MCF 10A (cell line): ENCODE measurements at regions not wholly inside any gene's neighbourhood (a gene's known extent, or its start where the extent isn't known, plus 50 kb on each side); places are given as distances from the start of the nearest gene placed in this dataset.

Experiments
- BruUV-seq: library from RNA; stranded (reverse); fragments of 400-500 nt; replicated peaks from 2 replicates; lab custom pipeline; 2021; lab: Mats Ljungman, UMichigan
- CTCF ChIA-PET: fragments of 300-600 bp; sonication (Branson Sonifier 250); formaldehyde crosslinking; extraction: SDS; loops from one replicate; lab custom pipeline; 2021; ENCODE audit warnings: antibody characterized with exemption, inconsistent platforms; lab: Yijun Ruan, JAX
- POLR2A ChIA-PET: fragments of 300-600, 350-650 bp; sonication (Branson Sonifier 250); formaldehyde crosslinking; extraction: SDS; loops from one replicate; lab custom pipeline; 2020; ENCODE audit warnings: antibody characterized with exemption, inconsistent platforms; lab: Yijun Ruan, JAX
- DNase-seq: peaks from one replicate; pipeline ENCODE4 v3.0.0-alpha.2; 2018; ENCODE audit not compliant: unreplicated experiment
- H3K27ac Mint-ChIP-seq: one replicate; pipeline ENCODE4 v1.8.0; 2022; ENCODE audit warnings: mild to moderate bottlenecking, low read depth, mixed read lengths; ENCODE audit not compliant: unreplicated experiment
- H3K27me3 Mint-ChIP-seq: one replicate; pipeline ENCODE4 v1.8.0; 2022; ENCODE audit warnings: mixed read lengths; ENCODE audit not compliant: insufficient read depth, unreplicated experiment
- H3K36me3 Mint-ChIP-seq: one replicate; pipeline ENCODE4 v1.8.0; 2022; ENCODE audit warnings: mild to moderate bottlenecking, moderate library complexity, mixed read lengths; ENCODE audit not compliant: insufficient read depth, unreplicated experiment
- H3K4me1 Mint-ChIP-seq: one replicate; pipeline ENCODE4 v1.8.0; 2022; ENCODE audit warnings: mixed read lengths; ENCODE audit not compliant: insufficient read depth, unreplicated experiment
- H3K4me3 Mint-ChIP-seq: one replicate; pipeline ENCODE4 v1.8.0; 2022; ENCODE audit warnings: mild to moderate bottlenecking, moderate library complexity, mixed read lengths; ENCODE audit not compliant: unreplicated experiment
- H3K9me3 Mint-ChIP-seq: one replicate; pipeline ENCODE4 v1.8.0; 2022; ENCODE audit warnings: mixed read lengths; ENCODE audit not compliant: unreplicated experiment
- intact Hi-C: fragments of 100-400 bp; cut with micrococcal nuclease; formaldehyde crosslinking; loops from 2 replicates; pipeline ENCODE4 v1.14.1; 2022
- TF ChIP-seq, protein P1 (sequence below): fragments of 200-600 bp; IDR thresholded peaks from one replicate; pipeline ENCODE4 v1.8.0; 2022; ENCODE audit warnings: antibody characterized with exemption, mild to moderate bottlenecking; ENCODE audit not compliant: unreplicated experiment

DNA sequence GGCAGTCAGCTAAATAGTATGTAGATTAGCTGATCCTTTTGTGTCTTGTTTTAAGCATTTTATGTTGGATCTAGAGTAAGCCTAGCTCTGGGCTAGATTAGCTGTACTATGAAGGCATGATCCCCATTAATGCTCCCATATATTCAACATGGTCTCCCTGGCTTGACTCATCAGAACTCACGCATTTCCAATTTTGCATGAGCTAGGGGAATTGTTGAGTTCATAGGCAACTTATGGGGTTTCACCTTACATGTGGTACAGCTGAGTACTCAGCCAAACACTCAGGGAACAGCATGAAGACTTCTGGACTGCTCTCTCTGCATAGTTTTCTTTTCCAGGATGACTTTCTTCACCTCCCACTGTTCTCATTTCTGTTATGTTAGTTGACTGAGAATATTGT lies 248.2 kb downstream of the TMX3 start:
- intact Hi-C loops: no loop called here
- DNase-seq: no peak
- no peaks in the 10 kb centered on the region for H3K9me3 Mint-ChIP-seq
- no peak overlapping the region for H3K27ac Mint-ChIP-seq
- ChIA-PET POLR2A (interaction anchor here (0.7 kb wide), 1 partner anchor 8 kb away, joined by 3 read pairs; no protein-coding TSS in a partner anchor), CTCF (interaction anchor here (0.6 kb wide), 1 partner anchor 60 kb away, joined by 3 read pairs; no protein-coding TSS in a partner anchor)
- H3K4me3 Mint-ChIP-seq: no peak overlapping the region
- H3K4me1 Mint-ChIP-seq: no peaks in the 10 kb centered on the region
- no peaks in the 10 kb centered on the region for H3K36me3 Mint-ChIP-seq
- H3K27me3 Mint-ChIP-seq: no peaks in the 10 kb centered on the region
- no TSS peak for BruUV-seq
- TF ChIP-seq, protein P1, sequence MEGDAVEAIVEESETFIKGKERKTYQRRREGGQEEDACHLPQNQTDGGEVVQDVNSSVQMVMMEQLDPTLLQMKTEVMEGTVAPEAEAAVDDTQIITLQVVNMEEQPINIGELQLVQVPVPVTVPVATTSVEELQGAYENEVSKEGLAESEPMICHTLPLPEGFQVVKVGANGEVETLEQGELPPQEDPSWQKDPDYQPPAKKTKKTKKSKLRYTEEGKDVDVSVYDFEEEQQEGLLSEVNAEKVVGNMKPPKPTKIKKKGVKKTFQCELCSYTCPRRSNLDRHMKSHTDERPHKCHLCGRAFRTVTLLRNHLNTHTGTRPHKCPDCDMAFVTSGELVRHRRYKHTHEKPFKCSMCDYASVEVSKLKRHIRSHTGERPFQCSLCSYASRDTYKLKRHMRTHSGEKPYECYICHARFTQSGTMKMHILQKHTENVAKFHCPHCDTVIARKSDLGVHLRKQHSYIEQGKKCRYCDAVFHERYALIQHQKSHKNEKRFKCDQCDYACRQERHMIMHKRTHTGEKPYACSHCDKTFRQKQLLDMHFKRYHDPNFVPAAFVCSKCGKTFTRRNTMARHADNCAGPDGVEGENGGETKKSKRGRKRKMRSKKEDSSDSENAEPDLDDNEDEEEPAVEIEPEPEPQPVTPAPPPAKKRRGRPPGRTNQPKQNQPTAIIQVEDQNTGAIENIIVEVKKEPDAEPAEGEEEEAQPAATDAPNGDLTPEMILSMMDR: no peak

- ChIA-PET CTCF (interaction anchor here (1.0 kb wide), 1 partner anchor 21 kb away, joined by 3 read pairs; no protein-coding TSS in a partner anchor), POLR2A (interaction anchor here (0.7 kb wide), 1 partner anchor 492 kb away, joined by 3 read pairs; no protein-coding TSS in a partner anchor)
- intact Hi-C loops: no loop called here
- Mint-ChIP-seq H3K4me1 (peaks cover 5% of the 10 kb centered on the region), H3K27ac (no peak overlapping the region), H3K9me3 (no peaks in the 10 kb centered on the region), H3K36me3 (no peaks in the 10 kb centered on the region), H3K27me3 (no peaks in the 10 kb centered on the region), H3K4me3 (no peak overlapping the region)
- TF ChIP-seq, protein P1: no peak
- no peak for DNase-seq
- no TSS peak for BruUV-seq
Observed at GRCh38 chr18:68462766-68463165, 252.1 kb downstream of the TMX3 start.

GRCh38 chr18:68462148-68462547 lies 252.8 kb downstream of the TMX3 start:
- POLR2A ChIA-PET: interaction anchor here (0.7 kb wide), 1 partner anchor 491 kb away, joined by 3 read pairs; no protein-coding TSS in a partner anchor
- Mint-ChIP-seq H3K4me1 (peaks cover 7% of the 10 kb centered on the region), H3K27me3 (no peaks in the 10 kb centered on the region), H3K36me3 (no peaks in the 10 kb centered on the region), H3K9me3 (no peaks in the 10 kb centered on the region), H3K4me3 (no peak overlapping the region), H3K27ac (no peak overlapping the region)
- intact Hi-C loops: no loop called here
- no TSS peak for BruUV-seq
- TF ChIP-seq, protein P1: no peak
- CTCF ChIA-PET: interaction anchor here (0.7 kb wide), 1 partner anchor 39 kb away, joined by 3 read pairs; no protein-coding TSS in a partner anchor
- DNase-seq: no peak

DNA sequence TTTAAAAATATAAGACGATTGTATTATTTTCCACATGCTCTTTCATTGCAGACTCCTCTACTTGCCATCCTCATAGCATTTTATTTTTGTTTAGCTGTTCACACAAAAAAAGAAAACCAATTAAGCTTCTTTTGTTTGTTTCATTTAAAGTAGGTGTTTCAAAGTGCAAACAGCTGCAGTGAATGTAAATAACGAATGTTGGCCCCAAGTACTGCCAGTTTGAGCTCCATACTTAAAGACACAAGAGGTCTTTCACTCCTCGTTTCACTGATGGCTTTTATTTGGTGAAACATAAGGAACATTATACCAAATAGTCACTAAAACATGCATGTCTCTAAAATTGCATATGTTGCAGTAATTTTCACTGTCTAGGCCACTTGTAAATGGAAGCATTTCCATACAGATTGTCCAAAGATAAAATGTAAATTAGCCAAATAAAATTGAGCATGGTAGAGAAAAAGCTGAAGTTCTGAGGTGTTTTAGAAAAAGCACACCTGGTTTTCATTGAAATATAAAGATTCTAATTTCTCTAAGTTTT lies 253.4 kb downstream of the TMX3 start:
- H3K4me1 Mint-ChIP-seq: peaks cover 11% of the 10 kb centered on the region
- intact Hi-C loops: no loop called here
- TF ChIP-seq, protein P1: no peak
- no peaks in the 10 kb centered on the region for H3K36me3 Mint-ChIP-seq
- H3K27ac Mint-ChIP-seq: no peak overlapping the region
- ChIA-PET CTCF (interaction anchor here (0.7 kb wide), 1 partner anchor 40 kb away, joined by 3 read pairs; no protein-coding TSS in a partner anchor), POLR2A (no interaction called here)
- no TSS peak for BruUV-seq
- DNase-seq: no peak
- no peaks in the 10 kb centered on the region for H3K27me3 Mint-ChIP-seq
- no peaks in the 10 kb centered on the region for H3K9me3 Mint-ChIP-seq
- H3K4me3 Mint-ChIP-seq: no peak overlapping the region
